ENCODE measurements at regions not wholly inside any gene's neighbourhood (a gene's known extent, or its start where the extent isn't known, plus 50 kb on each side); places are given as distances from the start of the nearest gene placed in this dataset.
"Not testable (repeated sequence)": the region's sequence is repeated elsewhere in the genome, so short reads cannot be mapped to it uniquely, and the experiment has no call there.

DNA sequence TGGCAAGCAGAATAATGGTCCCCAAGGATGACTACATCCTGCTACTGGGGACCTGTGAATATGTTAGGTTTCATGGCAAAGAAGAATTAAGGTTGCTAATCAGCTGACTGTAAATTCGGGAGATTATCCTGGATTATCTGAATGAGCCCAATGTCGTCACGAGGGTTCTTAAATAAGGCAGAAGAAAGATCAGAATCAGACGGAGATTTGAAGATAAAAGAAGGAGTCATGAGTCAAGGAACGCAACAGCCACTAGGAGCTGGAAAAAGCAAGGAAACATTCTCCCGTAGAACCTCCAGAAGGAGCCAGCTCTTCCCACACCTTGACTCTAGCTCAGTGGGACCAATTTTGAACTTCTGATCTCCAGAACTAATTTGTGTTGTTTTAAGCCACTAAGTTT lies 82.9 kb upstream of the APBB1IP start:
- DNase-seq (ENCODE audit: low read depth): no peak

DNA sequence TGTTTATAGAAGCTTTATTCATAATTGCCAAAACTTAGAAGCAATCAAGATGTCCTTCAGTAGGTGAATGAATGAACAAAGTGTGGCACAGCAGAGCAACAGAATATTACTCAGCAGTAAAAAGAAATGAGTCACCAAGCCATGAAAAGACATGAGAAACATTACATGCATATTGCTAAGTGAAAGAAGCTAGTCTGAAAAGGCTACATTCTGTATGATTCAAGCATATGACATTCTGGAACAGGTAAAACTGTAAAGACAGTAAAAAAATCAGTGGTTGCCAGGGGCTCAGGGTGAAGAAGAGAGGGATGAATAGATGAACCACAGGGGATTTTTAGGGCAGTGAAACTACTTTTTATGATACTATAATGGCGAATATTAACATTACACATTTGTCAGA lies 80.9 kb upstream of the APBB1IP start:
- DNase-seq (ENCODE audit: low read depth): no peak

DNA sequence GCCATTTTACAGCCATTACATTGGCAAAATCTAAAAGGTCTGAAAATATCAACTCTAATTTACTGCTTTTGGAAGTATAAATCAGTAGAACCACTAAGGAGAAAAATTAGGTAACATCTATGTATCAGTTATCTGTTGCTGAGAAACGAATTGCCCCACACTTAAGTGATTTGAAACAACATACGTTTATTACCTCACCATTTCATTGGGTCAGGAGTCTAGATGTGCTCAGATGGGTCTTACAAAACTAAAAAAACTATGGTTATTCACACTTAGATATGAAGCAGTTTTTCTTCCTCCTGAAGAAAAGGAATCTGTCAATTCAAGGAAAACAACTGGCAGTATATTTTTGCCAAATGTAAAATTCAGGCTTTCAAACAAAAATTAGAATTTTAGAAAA lies 80.1 kb upstream of the APBB1IP start:
- DNase-seq (ENCODE audit: low read depth): no peak

DNA sequence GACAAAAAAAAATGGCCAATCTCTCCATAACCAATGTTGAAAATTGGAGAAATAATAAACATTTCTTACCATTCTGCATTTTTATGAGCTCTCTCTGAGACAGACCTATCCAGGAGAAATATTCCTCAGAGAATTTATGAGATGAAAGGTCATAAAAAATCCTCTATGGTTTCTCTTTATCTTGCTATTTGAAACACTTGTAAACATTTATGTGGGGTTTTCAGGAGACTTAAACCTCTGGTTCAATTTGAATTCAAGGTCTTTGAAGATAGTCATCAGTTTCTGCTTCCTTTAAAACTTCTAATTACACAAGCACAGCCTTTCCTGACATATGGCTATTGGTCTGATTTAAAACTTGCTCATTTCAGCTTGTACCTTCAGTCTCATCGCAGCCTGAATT lies 78.5 kb upstream of the APBB1IP start:
- no peak for DNase-seq (ENCODE audit: low read depth)

DNA sequence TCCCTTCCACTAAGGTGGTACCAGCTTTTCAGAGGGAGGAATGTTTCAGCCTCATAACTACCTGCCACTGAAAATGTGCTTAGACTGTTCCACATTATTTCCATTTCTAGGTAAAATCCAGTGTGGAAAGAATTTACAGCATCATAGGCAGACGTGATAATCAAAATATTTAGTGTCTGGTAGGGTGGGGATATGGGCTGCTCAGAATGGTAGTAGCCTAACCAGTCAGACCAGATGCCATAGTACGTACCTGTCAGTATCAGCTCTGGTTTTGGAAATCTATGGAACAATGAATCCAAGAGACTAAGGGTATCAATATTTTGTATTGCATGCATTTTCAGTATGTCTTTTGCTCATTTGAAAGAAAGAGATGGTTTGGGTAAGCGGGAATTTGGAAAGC lies 76.8 kb upstream of the APBB1IP start:
- no peak for DNase-seq (ENCODE audit: low read depth)

DNA sequence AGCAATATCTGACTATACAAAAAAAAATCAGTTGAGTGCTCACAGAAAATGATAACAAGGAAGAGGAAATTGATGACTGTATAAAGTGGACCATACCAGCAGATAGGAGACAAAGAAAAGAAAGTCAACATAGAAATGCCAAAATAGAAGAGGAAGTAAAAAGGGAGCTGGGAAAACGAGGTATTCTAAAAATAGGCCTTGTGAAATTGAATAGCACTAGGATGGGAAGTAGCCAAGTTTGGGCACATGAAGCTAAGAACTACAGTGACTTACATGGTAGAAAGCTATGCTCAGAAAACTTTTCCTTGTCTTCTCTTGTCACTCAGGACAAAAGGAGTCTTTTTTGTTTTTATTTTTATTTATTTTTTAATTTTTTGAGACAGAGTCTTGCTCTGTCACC lies 76.2 kb upstream of the APBB1IP start:
- no peak for DNase-seq (ENCODE audit: low read depth)

- DNase-seq (ENCODE audit: low read depth): no peak
These were observed 72.3 kb upstream of the APBB1IP start for GRCh38 chr10:26365681-26366358.

- not testable (repeated sequence) for DNase-seq (ENCODE audit: low read depth)
These were observed 71.1 kb upstream of the APBB1IP start for GRCh38 chr10:26367035-26367434.

DNA sequence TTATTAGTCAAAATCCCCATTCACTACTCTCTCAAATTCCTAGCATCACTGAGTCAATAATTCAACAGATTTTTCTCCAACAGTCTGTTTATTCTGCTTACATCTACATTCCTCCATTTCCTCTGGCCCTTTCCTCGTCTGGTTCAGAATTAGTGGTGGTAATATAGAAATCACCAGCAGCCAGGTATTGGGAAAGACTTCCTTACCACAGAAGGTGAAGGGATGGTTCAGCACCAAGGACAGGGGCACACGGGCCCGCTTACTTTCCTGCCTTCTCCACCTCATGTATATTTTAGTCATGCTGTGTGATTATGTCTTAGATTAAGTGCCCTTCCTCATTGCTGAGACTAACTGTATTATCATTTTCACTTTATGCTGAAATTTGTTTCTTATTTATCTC lies 70.4 kb upstream of the APBB1IP start:
- DNase-seq (ENCODE audit: low read depth): peak; percentile 5

DNA sequence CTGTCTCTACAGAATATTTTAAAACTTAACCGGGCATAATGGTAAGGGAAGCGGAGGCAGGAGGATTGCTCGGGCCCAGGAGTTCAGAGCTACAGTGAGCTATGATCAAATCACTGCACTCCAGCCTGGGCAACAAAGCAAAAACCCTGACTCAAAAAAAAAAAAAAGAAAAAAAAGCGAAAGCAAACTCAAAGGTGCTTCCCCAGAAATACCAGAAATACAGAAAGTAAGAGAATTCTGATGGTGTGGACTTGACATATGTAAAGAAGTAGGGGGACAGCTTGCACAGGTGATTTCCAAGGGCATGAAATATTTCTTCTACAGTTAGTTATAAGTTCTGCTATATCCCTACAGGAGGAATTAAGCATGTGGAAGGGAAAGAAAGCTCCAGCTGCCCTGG lies 69.7 kb upstream of the APBB1IP start:
- DNase-seq (ENCODE audit: low read depth): no peak

GRCh38 chr10:26372513-26373354 lies 65.4 kb upstream of the APBB1IP start:
- DNase-seq (ENCODE audit: low read depth): no peak

DNA sequence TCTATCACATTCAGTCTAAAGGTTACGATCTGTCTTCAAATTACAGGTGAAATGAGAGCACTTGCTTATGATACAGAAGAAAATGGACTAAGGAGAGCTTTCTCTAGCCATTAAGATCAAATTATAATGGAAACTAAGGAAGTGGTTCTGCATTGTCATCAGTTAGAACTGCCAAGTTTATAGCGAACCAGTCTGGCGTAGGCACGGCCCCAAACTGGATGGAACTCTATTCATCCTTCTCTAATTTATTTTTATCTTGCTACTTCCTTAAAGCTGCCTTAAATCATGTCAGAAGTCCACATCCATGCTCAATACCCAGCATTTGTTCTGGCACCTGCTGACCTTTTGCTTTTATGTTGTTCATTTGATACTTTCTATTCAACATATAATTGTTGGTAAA lies 63.7 kb upstream of the APBB1IP start:
- DNase-seq (ENCODE audit: low read depth): no peak

GRCh38 chr10:26377224-26377810 lies 60.8 kb upstream of the APBB1IP start:
- not testable (repeated sequence) for DNase-seq (ENCODE audit: low read depth)

DNA sequence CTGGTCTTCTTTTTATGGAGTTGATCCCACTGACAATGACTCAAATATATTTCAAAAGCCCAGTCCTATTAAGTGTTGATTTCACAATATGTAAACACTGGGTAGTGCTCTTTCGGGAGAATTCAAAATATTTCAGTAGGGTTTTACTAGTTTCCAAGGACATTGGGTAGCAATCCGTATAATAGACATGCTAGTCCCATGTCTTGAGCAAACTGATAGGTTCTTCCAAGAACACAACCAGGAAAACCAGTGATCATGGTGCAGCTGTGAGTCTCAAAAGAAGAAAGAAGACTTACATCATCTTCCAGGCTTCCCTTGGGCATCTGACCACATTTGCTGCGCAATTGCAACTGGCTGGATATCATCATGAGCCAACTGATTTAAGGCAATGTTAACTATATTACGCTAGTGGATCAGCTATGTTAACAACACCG lies 59.3 kb upstream of the APBB1IP start:
- no peak for DNase-seq (ENCODE audit: low read depth)

- no peak for DNase-seq (ENCODE audit: low read depth)
These were observed 57.3 kb upstream of the APBB1IP start for GRCh38 chr10:26380815-26381214.

DNA sequence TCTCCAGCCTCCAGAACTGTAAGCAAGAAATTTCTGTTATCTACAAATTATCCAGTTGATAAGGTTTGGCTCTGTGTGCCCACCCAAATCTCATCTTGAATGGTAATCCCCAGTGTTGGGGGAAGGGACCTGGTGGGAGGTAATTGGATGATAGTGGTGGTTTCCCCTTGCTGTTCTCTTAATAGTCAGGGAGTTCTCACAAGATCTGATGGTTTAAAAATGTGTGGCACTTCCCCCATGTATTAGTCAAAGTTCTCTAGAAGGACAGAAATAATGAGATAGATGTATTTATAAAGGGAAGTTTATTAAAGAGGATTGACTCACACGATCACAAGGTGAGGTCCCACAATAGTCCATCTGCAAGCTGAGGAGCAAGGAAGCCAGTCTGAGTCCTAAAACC lies 56.2 kb upstream of the APBB1IP start:
- no peak for DNase-seq (ENCODE audit: low read depth)

DNA sequence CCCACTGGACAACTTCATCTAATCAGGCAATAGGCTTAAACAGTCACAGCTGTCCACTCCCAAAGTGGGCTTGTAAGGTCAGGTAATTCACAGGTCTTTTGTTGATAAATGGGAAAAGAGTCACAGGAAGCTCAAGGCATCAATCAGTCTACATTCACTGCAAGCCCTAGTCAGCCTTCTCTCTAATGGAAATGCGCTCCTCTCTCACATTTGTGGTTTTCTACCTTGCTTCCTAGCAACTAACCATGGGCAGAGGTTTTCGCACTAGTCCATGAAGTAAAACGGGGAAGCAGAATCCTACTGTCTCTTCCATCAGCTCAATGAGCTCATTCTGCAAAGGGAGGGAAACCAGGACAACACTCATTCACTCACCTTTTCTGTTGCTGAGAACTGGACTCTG lies 53.5 kb upstream of the APBB1IP start:
- DNase-seq (ENCODE audit: low read depth): no peak

DNA sequence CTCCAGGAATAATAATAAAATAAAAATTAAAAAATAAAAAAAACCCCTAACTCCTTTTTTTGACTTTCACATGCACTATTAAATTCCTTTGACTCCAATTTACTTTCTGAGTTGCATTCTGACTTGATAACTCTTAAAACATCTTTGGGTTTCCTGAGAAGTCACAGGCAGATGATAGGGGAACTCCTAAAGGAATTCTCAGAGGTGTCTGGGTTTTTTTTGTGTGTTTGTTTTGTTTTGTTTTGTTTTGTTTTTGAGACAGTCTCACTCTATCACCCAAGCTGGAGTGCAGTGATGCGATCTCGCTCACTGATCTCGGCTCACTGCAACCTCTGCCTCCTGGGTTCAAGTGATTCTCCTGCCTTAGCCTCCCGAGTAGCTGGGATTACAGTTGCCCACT lies 52.7 kb upstream of the APBB1IP start:
- no peak for DNase-seq (ENCODE audit: low read depth)

DNA sequence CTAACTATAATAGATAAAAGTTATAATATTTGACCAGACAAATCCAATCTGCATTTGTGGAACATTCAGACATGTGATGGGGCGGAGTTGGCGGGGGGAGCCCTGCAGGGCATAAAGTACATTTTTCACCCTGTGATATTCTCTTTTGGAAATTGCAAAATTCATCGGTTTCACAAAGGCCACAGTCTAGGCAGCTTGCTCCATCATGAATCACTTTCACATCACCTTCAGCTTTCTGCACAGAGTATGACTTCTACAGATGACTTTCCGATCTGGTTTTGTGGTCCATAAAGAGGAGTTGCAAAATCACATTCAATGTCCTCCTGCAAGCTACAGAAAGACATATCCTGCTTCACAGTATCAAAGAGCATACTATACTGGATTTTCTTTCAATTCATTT lies 51.4 kb upstream of the APBB1IP start:
- DNase-seq (ENCODE audit: low read depth): no peak
